ENCODE measurements at regions not wholly inside any gene's neighbourhood (a gene's known extent, or its start where the extent isn't known, plus 50 kb on each side); places are given as distances from the start of the nearest gene placed in this dataset.
A peak's percentile ranks its signal among the peaks of the same experiment; 100 is the strongest.

DNA sequence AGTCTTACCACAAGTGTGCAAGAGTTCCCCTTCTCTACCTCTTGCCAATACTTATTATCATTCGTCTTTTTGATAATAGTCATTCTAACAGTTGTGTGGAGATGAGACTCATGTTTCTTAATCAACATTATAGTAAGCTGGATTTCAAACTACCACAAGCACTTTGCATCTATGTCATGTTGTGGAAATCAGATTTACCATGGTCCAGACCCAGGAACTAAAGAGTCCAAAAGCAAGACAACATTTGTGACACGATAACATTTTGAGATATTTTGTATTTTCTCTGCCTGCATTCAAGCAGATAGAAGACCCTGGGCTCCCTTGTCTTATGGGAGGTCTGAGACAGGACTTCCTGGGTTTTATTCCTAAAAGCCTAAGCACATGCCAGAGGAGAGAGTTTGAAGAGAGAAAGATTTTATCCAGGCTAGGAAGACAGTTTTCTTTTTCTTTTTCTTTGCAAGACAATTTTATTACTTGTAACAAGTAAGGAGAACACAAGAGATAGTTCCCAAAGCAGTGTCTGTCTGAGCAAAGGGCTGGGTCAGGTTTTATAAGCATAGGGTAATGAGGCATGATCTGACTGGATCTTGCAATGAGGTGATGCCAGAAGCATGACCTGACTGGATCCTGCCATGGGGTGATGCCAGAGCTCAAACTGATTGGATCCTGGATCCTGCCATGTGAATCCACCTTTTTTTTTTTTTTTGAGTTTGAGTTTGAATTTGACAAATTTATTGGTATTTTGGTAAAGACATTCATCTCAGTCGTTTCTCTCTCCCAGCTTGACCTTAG lies 180.5 kb upstream of the HMGA2 start (continued):
- no peak for TF ChIP-seq ZNF133 (CRISPR knock-in tag; IDR thresholded peaks at IDR 0.05)
- TF ChIP-seq REST (IDR thresholded peaks at IDR 0.05; ENCODE audit: borderline replicate concordance), result no peak
- no peak for TF ChIP-seq REST (CRISPR knock-in tag; IDR thresholded peaks at IDR 0.05; ENCODE audit: low read depth)
- TF ChIP-seq NCOA4 (IDR thresholded peaks at IDR 0.05; ENCODE audit: partially characterized antibody), result no peak
- TF ChIP-seq SIN3B (IDR thresholded peaks at IDR 0.05; ENCODE audit: low read depth), result no peak
- 0 out of 2 replicates have a peak, but pooled peaks have one; percentile 41 for TF ChIP-seq ZNF41 (CRISPR knock-in tag; conservative IDR thresholded peaks at IDR 0.05)
- peak; percentile 89; the same call in 1 of the 2 replicates for TF ChIP-seq ZNF717 (CRISPR knock-in tag; IDR thresholded peaks at IDR 0.05)
- TF ChIP-seq FOXJ2 (tag; IDR thresholded peaks at IDR 0.05), result no peak
- TF ChIP-seq MXD1 (CRISPR knock-in tag; IDR thresholded peaks at IDR 0.05; ENCODE audit: borderline replicate concordance, poor library complexity, severe bottlenecking), result no peak
- TF ChIP-seq ZNF146 (CRISPR knock-in tag; IDR thresholded peaks at IDR 0.05; ENCODE audit: unreplicated experiment), result no peak
- TF ChIP-seq, protein P1, sequence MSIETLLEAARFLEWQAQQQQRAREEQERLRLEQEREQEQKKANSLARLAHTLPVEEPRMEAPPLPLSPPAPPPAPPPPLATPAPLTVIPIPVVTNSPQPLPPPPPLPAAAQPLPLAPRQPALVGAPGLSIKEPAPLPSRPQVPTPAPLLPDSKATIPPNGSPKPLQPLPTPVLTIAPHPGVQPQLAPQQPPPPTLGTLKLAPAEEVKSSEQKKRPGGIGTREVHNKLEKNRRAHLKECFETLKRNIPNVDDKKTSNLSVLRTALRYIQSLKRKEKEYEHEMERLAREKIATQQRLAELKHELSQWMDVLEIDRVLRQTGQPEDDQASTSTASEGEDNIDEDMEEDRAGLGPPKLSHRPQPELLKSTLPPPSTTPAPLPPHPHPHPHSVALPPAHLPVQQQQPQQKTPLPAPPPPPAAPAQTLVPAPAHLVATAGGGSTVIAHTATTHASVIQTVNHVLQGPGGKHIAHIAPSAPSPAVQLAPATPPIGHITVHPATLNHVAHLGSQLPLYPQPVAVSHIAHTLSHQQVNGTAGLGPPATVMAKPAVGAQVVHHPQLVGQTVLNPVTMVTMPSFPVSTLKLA (conservative IDR thresholded peaks at IDR 0.05), result no peak
- no peak for TF ChIP-seq NFATC3 (IDR thresholded peaks at IDR 0.05)
- TF ChIP-seq ZNF79 (CRISPR knock-in tag; IDR thresholded peaks at IDR 0.05; ENCODE audit: low read depth), result no peak
- no peak for TF ChIP-seq NFYB (IDR thresholded peaks at IDR 0.05; ENCODE audit: extremely low read depth, insufficient read length)
- no peak for TF ChIP-seq ZSCAN29 (IDR thresholded peaks at IDR 0.05)
- no peak for TF ChIP-seq ZNF668 (CRISPR knock-in tag; IDR thresholded peaks at IDR 0.05)
- TF ChIP-seq SMAD3 (CRISPR knock-in tag; conservative IDR thresholded peaks at IDR 0.05), result no peak
- no peak for TF ChIP-seq TAF1 (IDR thresholded peaks at IDR 0.05; ENCODE audit: control insufficient read depth, extremely low read depth, insufficient read depth, low read length, severe bottlenecking)
- TF ChIP-seq ZNF408 (CRISPR knock-in tag; IDR thresholded peaks at IDR 0.05; ENCODE audit: low read depth), result no peak
